Natural killer cell (primary cell): ENCODE measurements at regions not wholly inside any gene's neighbourhood (a gene's known extent, or its start where the extent isn't known, plus 50 kb on each side); places are given as distances from the start of the nearest gene placed in this dataset.

Experiments used
- ATAC-seq, 3 donors: fragments of 150-1000 bp in 2 of 3; fragments of 200-7000 bp in 1 of 3; cut with Tn5 transposase; 1 replicate in 1 of 3; 2 replicates in 2 of 3; pipeline ENCODE4 v1.10.0; 2021; ENCODE audit warnings: mild to moderate bottlenecking in 2 of 3, moderate library complexity in 2 of 3
- DNase-seq, 2 donors: peaks; one replicate each; pipeline versions ENCODE4 v3.0.0 to v3.0.0-alpha.2; 2013 to 2021; ENCODE audit warnings: mixed read lengths in 1 of 2
- H3K27ac ChIP-seq: one replicate; pipeline ENCODE4 v1.5.1; 2013; ENCODE audit warnings: mild to moderate bottlenecking, low read length
- H3K27me3 ChIP-seq: one replicate; pipeline ENCODE4 v1.6.1; 2013; ENCODE audit warnings: low read length; ENCODE audit not compliant: control insufficient read depth, insufficient read depth
- H3K36me3 ChIP-seq: one replicate; pipeline ENCODE4 v1.6.1; 2013; ENCODE audit warnings: low read length; ENCODE audit not compliant: control insufficient read depth, insufficient read depth
- H3K4me1 ChIP-seq: one replicate; pipeline ENCODE4 v1.6.1; 2013; ENCODE audit warnings: low read length; ENCODE audit not compliant: control insufficient read depth, insufficient read depth
- H3K4me3 ChIP-seq: one replicate; pipeline ENCODE4 v1.5.1; 2013; ENCODE audit warnings: low read length
- H3K9me3 ChIP-seq: one replicate; pipeline ENCODE4 v1.6.1; 2013; ENCODE audit warnings: low read length; ENCODE audit not compliant: control insufficient read depth, insufficient read depth
- H3K27ac Mint-ChIP-seq, 2 donors: one replicate each; pipeline ENCODE4 v1.8.0; 2022; ENCODE audit warnings: mild to moderate bottlenecking in 2 of 2, mixed read lengths in 2 of 2, moderate library complexity in 1 of 2
- H3K27me3 Mint-ChIP-seq, 2 donors: one replicate each; pipeline ENCODE4 v1.8.0; 2022; ENCODE audit warnings: low read depth in 2 of 2, mixed read lengths in 2 of 2
- H3K36me3 Mint-ChIP-seq: one replicate; pipeline ENCODE4 v1.8.0; 2022; ENCODE audit warnings: mixed read lengths
- H3K4me1 Mint-ChIP-seq, 2 donors: one replicate each; pipeline ENCODE4 v1.8.0; 2022; ENCODE audit warnings: mixed read lengths in 2 of 2
- H3K4me3 Mint-ChIP-seq: one replicate; pipeline ENCODE4 v1.8.0; 2022; ENCODE audit warnings: mild to moderate bottlenecking, moderate library complexity, mixed read lengths
- H3K9me3 Mint-ChIP-seq, 2 donors: one replicate each; pipeline ENCODE4 v1.8.0; 2022; ENCODE audit warnings: mixed read lengths in 2 of 2
- CTCF ChIP-seq: fragments of 200-600 bp; IDR thresholded peaks from one replicate; pipeline ENCODE4 v1.8.0; 2022; ENCODE audit warnings: antibody characterized with exemption
- WGBS: methylation state at CpG from one replicate; pipeline ENCODE4 v1.1.7; 2013; ENCODE audit warnings: missing lambda C conversion rate; ENCODE audit not compliant: insufficient coverage; 5-methylcytosine and 5-hydroxymethylcytosine counted together
- intact Hi-C: fragments of 100-400 bp; cut with micrococcal nuclease; formaldehyde crosslinking; loops from one replicate; pipeline ENCODE4 v1.14.2; 2022

GRCh38 chr5:74064225-74064624, 438.2 kb downstream of the ARHGEF28 start:
- no peaks in the 10 kb centered on the region for H3K4me1 ChIP-seq
- Mint-ChIP-seq H3K4me1 (no peaks in the 10 kb centered on the region), H3K27me3 (no peaks in the 10 kb centered on the region), H3K4me3 (no peak overlapping the region), H3K27ac (no peak overlapping the region), H3K36me3 (no peaks in the 10 kb centered on the region), H3K9me3 (no peaks in the 10 kb centered on the region)
- no peaks in the 10 kb centered on the region for H3K36me3 ChIP-seq
- intact Hi-C loops: no loop called here
- H3K4me3 ChIP-seq: no peak overlapping the region
- DNase-seq (no peak), ATAC-seq (no peak)
- H3K27me3 ChIP-seq: no peaks in the 10 kb centered on the region
- no peak for TF ChIP-seq CTCF
- H3K9me3 ChIP-seq: no peaks in the 10 kb centered on the region
- H3K27ac ChIP-seq: no peak overlapping the region

- no peaks in the 10 kb centered on the region for H3K9me3 Mint-ChIP-seq
- WGBS: no CpG with 5 or more reads among the region's 3 CpGs
- Histone ChIP-seq H3K4me3 (no peak overlapping the region), H3K4me1 (no peaks in the 10 kb centered on the region), H3K9me3 (no peaks in the 10 kb centered on the region), H3K27me3 (no peaks in the 10 kb centered on the region), H3K36me3 (no peaks in the 10 kb centered on the region), H3K27ac (no peak overlapping the region)
- intact Hi-C loops: no loop called here
- TF ChIP-seq CTCF: no peak
- ATAC-seq: no peak
- no peak overlapping the region for H3K27ac Mint-ChIP-seq
- H3K4me1 Mint-ChIP-seq: no peaks in the 10 kb centered on the region
- H3K4me3 Mint-ChIP-seq: no peak overlapping the region
- H3K27me3 Mint-ChIP-seq: no peaks in the 10 kb centered on the region
- DNase-seq: no peak
- H3K36me3 Mint-ChIP-seq: no peaks in the 10 kb centered on the region
These were observed 437.8 kb downstream of the ARHGEF28 start for GRCh38 chr5:74063821-74064220.

- H3K9me3 ChIP-seq: no peaks in the 10 kb centered on the region
- H3K36me3 Mint-ChIP-seq: no peaks in the 10 kb centered on the region
- no peak overlapping the region for H3K4me3 Mint-ChIP-seq
- no peaks in the 10 kb centered on the region for H3K36me3 ChIP-seq
- H3K27me3 ChIP-seq: no peaks in the 10 kb centered on the region
- H3K4me1 Mint-ChIP-seq: no peaks in the 10 kb centered on the region
- no peaks in the 10 kb centered on the region for H3K27me3 Mint-ChIP-seq
- no peak overlapping the region for H3K4me3 ChIP-seq
- H3K27ac Mint-ChIP-seq: no peak overlapping the region
- intact Hi-C loops: no loop called here
- no peak for DNase-seq
- H3K4me1 ChIP-seq: no peaks in the 10 kb centered on the region
- TF ChIP-seq CTCF: no peak
- 95% methylated on average over 3 of the region's 4 CpGs for WGBS
- no peak for ATAC-seq
- no peaks in the 10 kb centered on the region for H3K9me3 Mint-ChIP-seq
- H3K27ac ChIP-seq: no peak overlapping the region
These were observed 437.4 kb downstream of the ARHGEF28 start for GRCh38 chr5:74063346-74063745.

GRCh38 chr5:74061292-74061691, 435.3 kb downstream of the ARHGEF28 start:
- no peak overlapping the region for H3K4me3 ChIP-seq
- peaks cover 0 to 3% of the 10 kb centered on the region in 2 donors for H3K27me3 Mint-ChIP-seq
- no peak overlapping the region for H3K27ac ChIP-seq
- H3K27me3 ChIP-seq: no peaks in the 10 kb centered on the region
- DNase-seq (no peak), ATAC-seq (no peak)
- H3K27ac Mint-ChIP-seq: no peak overlapping the region
- no peaks in the 10 kb centered on the region for H3K36me3 ChIP-seq
- H3K4me3 Mint-ChIP-seq: no peak overlapping the region
- intact Hi-C loops: no loop called here
- H3K36me3 Mint-ChIP-seq: no peaks in the 10 kb centered on the region
- TF ChIP-seq CTCF: no peak
- H3K9me3 ChIP-seq: no peaks in the 10 kb centered on the region
- 76% methylated on average over 1 of the region's 1 CpG for WGBS
- peaks cover 0 to 2% of the 10 kb centered on the region in 2 donors for H3K4me1 Mint-ChIP-seq
- H3K4me1 ChIP-seq: no peaks in the 10 kb centered on the region
- H3K9me3 Mint-ChIP-seq: no peaks in the 10 kb centered on the region
